ENCODE measurements at regions not wholly inside any gene's neighbourhood (a gene's known extent, or its start where the extent isn't known, plus 50 kb on each side); places are given as distances from the start of the nearest gene placed in this dataset.

GRCh38 chr3:139236336-139236735, 107.5 kb upstream of the MRPS22 start:
- no peak for FAIRE-seq

GRCh38 chr3:139238281-139239030, 105.4 kb upstream of the MRPS22 start:
- DNase-seq (ENCODE audit: low spot score) (no peak), FAIRE-seq (no peak)

More at GRCh38 chr3:139236336-139236735, 107.5 kb upstream of the MRPS22 start:
- no peak for DNase-seq (ENCODE audit: low spot score)

- FAIRE-seq (no peak), DNase-seq (ENCODE audit: low spot score) (no peak)
Measured at GRCh38 chr3:139239550-139239949, 104.3 kb upstream of the MRPS22 start.

GRCh38 chr3:139241783-139242182, 102.0 kb upstream of the MRPS22 start:
- FAIRE-seq (no peak), DNase-seq (ENCODE audit: low spot score) (no peak)

GRCh38 chr3:139243710-139244109, 100.1 kb upstream of the MRPS22 start:
- DNase-seq (ENCODE audit: low spot score) (no peak), FAIRE-seq (no peak)

GRCh38 chr3:139248593-139249255, 95.1 kb upstream of the MRPS22 start:
- DNase-seq (ENCODE audit: low spot score): no peak
- no peak for FAIRE-seq

- DNase-seq (ENCODE audit: low spot score): no peak
- no peak for FAIRE-seq
Measured at GRCh38 chr3:139251529-139251928, 92.3 kb upstream of the MRPS22 start.

- no peak for DNase-seq (ENCODE audit: low spot score)
- no peak for FAIRE-seq
Measured at GRCh38 chr3:139252719-139253118, 91.1 kb upstream of the MRPS22 start.

GRCh38 chr3:139258276-139258675, 85.5 kb upstream of the MRPS22 start:
- FAIRE-seq (no peak), DNase-seq (ENCODE audit: low spot score) (no peak)

- FAIRE-seq (no peak), DNase-seq (ENCODE audit: low spot score) (no peak)
Measured at GRCh38 chr3:139259398-139259797, 84.4 kb upstream of the MRPS22 start.

GRCh38 chr3:139260041-139260486, 83.8 kb upstream of the MRPS22 start:
- no peak for FAIRE-seq

GRCh38 chr3:139260793-139261736, 82.8 kb upstream of the MRPS22 start:
- no peak for FAIRE-seq

More at GRCh38 chr3:139260041-139260486, 83.8 kb upstream of the MRPS22 start:
- DNase-seq (ENCODE audit: low spot score): no peak

GRCh38 chr3:139261754-139262586, 81.8 kb upstream of the MRPS22 start:
- FAIRE-seq: no peak
- DNase-seq (ENCODE audit: low spot score): no peak

More at GRCh38 chr3:139260793-139261736, 82.8 kb upstream of the MRPS22 start:
- DNase-seq (ENCODE audit: low spot score): no peak

GRCh38 chr3:139263798-139264197, 80.0 kb upstream of the MRPS22 start:
- no peak for DNase-seq (ENCODE audit: low spot score)

GRCh38 chr3:139264375-139264774, 79.4 kb upstream of the MRPS22 start:
- FAIRE-seq (no peak), DNase-seq (ENCODE audit: low spot score) (no peak)

More at GRCh38 chr3:139263798-139264197, 80.0 kb upstream of the MRPS22 start:
- FAIRE-seq: no peak

GRCh38 chr3:139265131-139266016, 78.4 kb upstream of the MRPS22 start:
- DNase-seq (ENCODE audit: low spot score) (no peak), FAIRE-seq (no peak)

GRCh38 chr3:139267300-139268246, 76.2 kb upstream of the MRPS22 start:
- FAIRE-seq: no peak

GRCh38 chr3:139269984-139270383, 73.8 kb upstream of the MRPS22 start:
- DNase-seq (ENCODE audit: low spot score): no peak
- FAIRE-seq: no peak

More at GRCh38 chr3:139267300-139268246, 76.2 kb upstream of the MRPS22 start:
- DNase-seq (ENCODE audit: low spot score): no peak
